Retinal pigment epithelial cell (primary cell): ENCODE measurements at regions not wholly inside any gene's neighbourhood (a gene's known extent, or its start where the extent isn't known, plus 50 kb on each side); places are given as distances from the start of the nearest gene placed in this dataset.
A peak's percentile ranks its signal among the peaks of the same experiment; 100 is the strongest.

Experiments used
- DNase-seq: peaks from one replicate; pipeline ENCODE4 v3.0.0-alpha.2; 2010; ENCODE audit warnings: low read depth
- H3K4me3 ChIP-seq: 2 replicates; pipeline ENCODE4 v1.5.1; 2011; ENCODE audit warnings: mild to moderate bottlenecking, low read length, control low read depth, moderate library complexity
- CTCF ChIP-seq: conservative IDR thresholded peaks from 2 replicates; pipeline ENCODE4 v1.5.1; 2011; ENCODE audit warnings: low read depth, low read length, control low read depth, inconsistent platforms

GRCh38 chr10:107813451-107814162 is 649.1 kb upstream of the SORCS1 start:
- no peak overlapping the region for H3K4me3 ChIP-seq
- DNase-seq, result peak; percentile 54
- TF ChIP-seq CTCF, result no peak

- no peak for TF ChIP-seq CTCF
- no peak overlapping the region for H3K4me3 ChIP-seq
- no peak for DNase-seq
Measured at GRCh38 chr10:107809889-107810288, 645.4 kb upstream of the SORCS1 start.

GRCh38 chr10:107807836-107808235 is 643.3 kb upstream of the SORCS1 start:
- DNase-seq, result no peak
- TF ChIP-seq CTCF, result no peak
- no peak overlapping the region for H3K4me3 ChIP-seq

- TF ChIP-seq CTCF, result no peak
- no peak overlapping the region for H3K4me3 ChIP-seq
- no peak for DNase-seq
Measured at GRCh38 chr10:107806026-107806425, 641.5 kb upstream of the SORCS1 start.

- TF ChIP-seq CTCF, result no peak
- no peak overlapping the region for H3K4me3 ChIP-seq
- no peak for DNase-seq
Measured at GRCh38 chr10:107803546-107803945, 639.0 kb upstream of the SORCS1 start.

GRCh38 chr10:107800061-107800460 is 635.6 kb upstream of the SORCS1 start:
- no peak for DNase-seq
- TF ChIP-seq CTCF, result no peak
- H3K4me3 ChIP-seq, result no peak overlapping the region

GRCh38 chr10:107790271-107790670 is 625.8 kb upstream of the SORCS1 start:
- TF ChIP-seq CTCF, result no peak
- H3K4me3 ChIP-seq, result no peak overlapping the region
- no peak for DNase-seq
